Head of caudate nucleus (tissue), 42 donors: ENCODE measurements at regions not wholly inside any gene's neighbourhood (a gene's known extent, or its start where the extent isn't known, plus 50 kb on each side); places are given as distances from the start of the nearest gene placed in this dataset.

Source experiments
- DNase-seq, 42 donors: peaks; one replicate each; pipeline versions ENCODE4 v3.0.0 to v3.0.0-alpha.2; 2020 to 2021; ENCODE audit warnings: mixed read lengths in 7 of 42
- intact Hi-C: fragments of 100-400 bp; cut with DNase I; formaldehyde crosslinking; loops from one replicate; pipeline ENCODE4 v1.15.0; 2022

DNA sequence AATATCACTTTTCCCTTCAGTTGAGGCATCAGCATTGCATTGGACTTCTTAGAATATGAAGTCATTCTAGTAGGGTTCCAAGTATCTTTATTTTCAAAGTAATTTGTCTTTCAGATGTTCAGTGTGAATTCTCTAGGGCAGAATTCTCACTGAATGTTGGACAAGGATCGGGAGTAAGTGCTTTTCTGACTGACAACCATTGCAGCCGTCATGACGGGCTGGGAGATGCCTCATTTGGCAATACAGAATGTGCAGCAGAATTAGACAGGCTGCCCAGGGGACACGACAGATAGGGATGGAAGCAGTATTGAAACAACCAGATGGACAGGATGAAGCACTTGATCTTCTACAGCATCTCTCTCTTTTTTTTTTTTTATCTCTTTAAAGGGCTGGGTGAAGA lies 129.0 kb downstream of the ICE1 start:
- DNase-seq: no peak
- intact Hi-C loops: no loop called here

DNA sequence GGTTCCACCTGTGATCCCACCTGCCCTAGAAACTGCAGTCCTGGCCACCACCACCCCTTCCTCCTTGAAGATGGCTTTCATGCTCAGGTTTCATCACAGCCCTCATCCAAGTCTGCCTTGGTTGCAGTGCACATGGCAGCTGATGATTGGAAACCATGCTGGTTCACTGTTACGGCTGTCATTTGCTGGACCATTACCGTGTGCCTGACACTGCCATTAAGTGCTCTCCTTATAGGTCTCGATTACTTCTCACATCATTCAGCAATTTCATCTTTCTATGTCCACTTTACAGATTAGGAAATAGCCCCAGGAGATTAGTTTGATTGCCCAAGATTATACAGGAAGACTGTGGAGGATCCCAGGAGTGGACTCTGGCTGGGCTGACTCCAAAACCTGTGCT lies 123.9 kb downstream of the ICE1 start:
- intact Hi-C loops: no loop called here
- no peak for DNase-seq

DNA sequence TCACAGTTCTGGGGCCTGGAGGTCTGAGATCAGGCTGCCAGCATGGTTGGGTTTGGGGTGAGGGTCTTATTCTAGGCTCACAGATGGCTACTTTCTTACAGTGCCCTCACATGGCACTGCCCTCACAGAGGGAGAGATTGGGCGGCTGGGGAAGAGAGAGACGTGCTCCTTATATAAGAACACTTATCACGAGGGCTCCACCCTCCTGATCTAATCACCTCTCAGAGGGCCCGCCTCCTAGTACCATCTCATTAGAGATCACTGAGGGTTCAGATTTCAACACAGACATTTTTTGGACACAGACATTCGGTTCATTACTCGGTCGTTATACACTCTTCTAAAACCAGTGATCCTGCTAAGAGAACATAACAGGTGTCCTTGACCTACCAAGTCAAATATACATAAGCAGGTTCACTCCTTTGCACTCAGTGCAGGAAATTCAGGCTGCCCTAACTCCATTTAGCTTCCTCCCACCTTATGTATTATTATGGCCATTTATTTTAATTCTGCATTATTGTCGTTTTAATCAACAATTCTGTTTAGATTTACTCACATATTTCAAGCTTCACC lies 121.7 kb downstream of the ICE1 start:
- no peak for DNase-seq
- intact Hi-C loops: no loop called here

- intact Hi-C loops: no loop called here
- no peak for DNase-seq
Observed at GRCh38 chr5:5542654-5543053, 120.2 kb downstream of the ICE1 start.

DNA sequence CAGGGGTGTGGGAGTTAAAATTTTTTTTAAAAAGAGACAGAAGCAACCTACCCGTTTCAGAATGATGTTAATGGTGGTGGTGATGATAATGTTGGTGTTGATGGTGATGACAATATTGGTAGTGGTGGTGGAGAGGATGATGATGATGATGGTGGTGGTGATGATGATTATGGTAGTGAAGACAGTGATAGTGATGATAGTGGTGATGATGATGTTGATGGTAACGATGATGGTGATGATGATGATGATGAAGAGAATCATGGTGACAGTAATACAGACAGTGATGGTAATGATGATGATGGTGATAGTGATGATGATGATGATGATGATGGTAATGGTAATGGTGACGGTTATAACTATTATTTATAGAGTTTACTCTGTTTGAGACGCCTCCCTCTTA lies 117.6 kb downstream of the ICE1 start:
- no peak for DNase-seq
- intact Hi-C loops: no loop called here
